ENCODE measurements at regions not wholly inside any gene's neighbourhood (a gene's known extent, or its start where the extent isn't known, plus 50 kb on each side); places are given as distances from the start of the nearest gene placed in this dataset.
"Not testable (repeated sequence)": the region's sequence is repeated elsewhere in the genome, so short reads cannot be mapped to it uniquely, and the experiment has no call there.

- no peak overlapping the region for H3K27ac Mint-ChIP-seq
- H3K36me3 Mint-ChIP-seq (ENCODE audit: insufficient read depth) = no peaks in the 10 kb centered on the region
- no peak for DNase-seq (ENCODE audit: low spot score, unreplicated experiment)
- H3K9me3 Mint-ChIP-seq (ENCODE audit: low read depth) = peaks cover 3% of the 10 kb centered on the region
- H3K4me3 Mint-ChIP-seq (ENCODE audit: low read depth) = no peak overlapping the region
- no peaks in the 10 kb centered on the region for H3K27me3 Mint-ChIP-seq
- no peak for TF ChIP-seq CTCF (IDR thresholded peaks at IDR 0.05; ENCODE audit: unreplicated experiment)
- H3K4me1 Mint-ChIP-seq (ENCODE audit: low read depth) = peaks cover 10% of the 10 kb centered on the region
These were observed 129.1 kb downstream of the TNFRSF21 start for GRCh38 chr6:47180633-47181032.

GRCh38 chr6:47179286-47179685 is 130.4 kb downstream of the TNFRSF21 start:
- H3K27me3 Mint-ChIP-seq = no peaks in the 10 kb centered on the region
- peaks cover 3% of the 10 kb centered on the region for H3K9me3 Mint-ChIP-seq (ENCODE audit: low read depth)
- no peak for DNase-seq (ENCODE audit: low spot score, unreplicated experiment)
- H3K4me1 Mint-ChIP-seq (ENCODE audit: low read depth) = peaks cover 9% of the 10 kb centered on the region
- no peak overlapping the region for H3K4me3 Mint-ChIP-seq (ENCODE audit: low read depth)
- H3K36me3 Mint-ChIP-seq (ENCODE audit: insufficient read depth) = no peaks in the 10 kb centered on the region
- H3K27ac Mint-ChIP-seq = no peak overlapping the region
- no peak for TF ChIP-seq CTCF (IDR thresholded peaks at IDR 0.05; ENCODE audit: unreplicated experiment)

GRCh38 chr6:47175656-47176055 is 133.5 kb upstream of the ADGRF1 start:
- H3K36me3 Mint-ChIP-seq (ENCODE audit: insufficient read depth) = no peaks in the 10 kb centered on the region
- no peaks in the 10 kb centered on the region for H3K27me3 Mint-ChIP-seq
- no peak overlapping the region for H3K4me3 Mint-ChIP-seq (ENCODE audit: low read depth)
- H3K9me3 Mint-ChIP-seq (ENCODE audit: low read depth) = peaks cover under 1% of the 10 kb centered on the region
- TF ChIP-seq CTCF (IDR thresholded peaks at IDR 0.05; ENCODE audit: unreplicated experiment) = no peak
- no peak for DNase-seq (ENCODE audit: low spot score, unreplicated experiment)
- H3K4me1 Mint-ChIP-seq (ENCODE audit: low read depth) = no peaks in the 10 kb centered on the region
- H3K27ac Mint-ChIP-seq = no peak overlapping the region

GRCh38 chr6:47174502-47175023 is 132.4 kb upstream of the ADGRF1 start:
- DNase-seq (ENCODE audit: low spot score, unreplicated experiment) = no peak
- Mint-ChIP-seq H3K27ac (no peak overlapping the region), H3K4me3 (ENCODE audit: low read depth) (no peak overlapping the region), H3K9me3 (ENCODE audit: low read depth) (no peaks in the 10 kb centered on the region), H3K4me1 (ENCODE audit: low read depth) (no peaks in the 10 kb centered on the region), H3K36me3 (ENCODE audit: insufficient read depth) (no peaks in the 10 kb centered on the region), H3K27me3 (no peaks in the 10 kb centered on the region)
- no peak for TF ChIP-seq CTCF (IDR thresholded peaks at IDR 0.05; ENCODE audit: unreplicated experiment)

GRCh38 chr6:47174063-47174462 is 131.9 kb upstream of the ADGRF1 start:
- H3K27me3 Mint-ChIP-seq; H3K4me3 Mint-ChIP-seq (ENCODE audit: low read depth); H3K4me1 Mint-ChIP-seq (ENCODE audit: low read depth); H3K9me3 Mint-ChIP-seq (ENCODE audit: low read depth); H3K27ac Mint-ChIP-seq; DNase-seq (ENCODE audit: low spot score, unreplicated experiment); H3K36me3 Mint-ChIP-seq (ENCODE audit: insufficient read depth): not testable (repeated sequence)

GRCh38 chr6:47173145-47173544 is 131.0 kb upstream of the ADGRF1 start:
- H3K27me3 Mint-ChIP-seq; H3K36me3 Mint-ChIP-seq (ENCODE audit: insufficient read depth); H3K4me1 Mint-ChIP-seq (ENCODE audit: low read depth); H3K27ac Mint-ChIP-seq; H3K9me3 Mint-ChIP-seq (ENCODE audit: low read depth); DNase-seq (ENCODE audit: low spot score, unreplicated experiment); H3K4me3 Mint-ChIP-seq (ENCODE audit: low read depth): not testable (repeated sequence)

Data from progenitor cell of endocrine pancreas (in vitro differentiated cells).